ENCODE measurements at regions not wholly inside any gene's neighbourhood (a gene's known extent, or its start where the extent isn't known, plus 50 kb on each side); places are given as distances from the start of the nearest gene placed in this dataset.

DNA sequence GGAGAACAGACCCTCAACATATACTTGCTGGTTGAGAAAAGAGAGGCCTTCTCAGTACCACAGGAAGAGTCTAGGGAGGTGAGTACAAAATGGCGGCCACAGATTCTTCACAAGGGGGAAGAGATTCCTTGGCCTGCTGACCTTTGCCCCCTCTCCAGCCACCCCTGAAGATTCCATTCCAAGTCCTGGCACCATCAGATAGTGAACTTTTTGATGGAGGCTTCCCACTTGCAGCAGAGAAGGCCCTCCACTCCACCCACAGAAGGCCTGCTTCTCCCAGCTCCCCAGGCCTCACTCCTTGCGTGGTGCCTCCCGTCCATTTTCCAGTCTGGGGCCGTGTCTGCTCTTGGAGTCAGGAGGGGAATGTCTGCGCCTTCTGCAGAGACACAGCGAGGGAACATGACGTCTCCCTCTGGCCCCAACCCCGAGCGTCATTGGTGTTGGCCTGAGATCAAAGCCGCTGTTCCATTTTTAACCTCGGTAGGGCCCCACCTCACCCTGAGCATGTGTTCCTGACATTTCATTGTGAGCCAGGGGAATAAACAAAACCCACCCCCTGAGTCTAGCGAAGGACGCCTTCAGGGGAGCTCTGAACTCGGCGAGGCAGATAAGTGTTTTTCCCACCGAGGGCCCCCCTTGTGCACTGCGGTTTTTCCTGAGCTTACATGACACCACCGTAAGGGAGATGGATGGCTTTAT, 268.7 kb upstream of the TBX3 start:
- no peak for DNase-seq

DNA sequence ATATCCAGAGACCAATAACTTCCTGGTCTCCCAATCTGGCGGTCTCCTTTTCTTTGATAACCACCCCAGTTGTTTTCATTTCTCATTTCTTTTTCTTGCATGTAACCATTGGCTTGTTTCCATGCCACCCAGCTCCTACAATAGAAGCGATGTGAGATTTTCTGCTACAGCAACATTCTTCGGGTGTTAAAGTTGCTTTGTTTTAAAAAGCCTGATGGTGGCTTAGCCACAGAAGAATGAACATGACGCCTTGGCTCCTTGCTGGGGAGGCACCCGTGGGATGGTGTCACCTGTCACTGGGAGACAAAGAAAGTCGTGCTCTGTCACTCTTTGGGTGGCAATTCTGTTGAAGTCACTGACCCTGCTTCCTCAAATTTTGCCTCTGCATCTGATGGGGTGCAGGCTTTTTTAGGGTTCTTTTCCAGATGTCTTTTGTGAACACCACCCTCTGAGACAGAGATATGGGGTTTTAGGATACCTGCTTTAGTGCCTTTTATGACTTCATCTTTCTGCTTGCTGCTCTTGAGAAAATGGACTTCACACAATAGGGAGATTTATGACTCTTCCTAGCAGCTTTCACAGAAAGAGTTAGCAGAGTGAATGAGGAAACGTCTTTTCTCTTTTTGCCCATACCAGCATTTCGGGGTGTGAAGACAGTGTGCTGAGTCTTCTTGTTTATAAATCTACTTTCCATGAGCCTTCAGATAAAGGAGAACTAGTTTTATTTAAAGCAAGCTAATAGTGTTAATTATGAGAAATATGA, 265.3 kb upstream of the TBX3 start:
- DNase-seq = no peak

DNA sequence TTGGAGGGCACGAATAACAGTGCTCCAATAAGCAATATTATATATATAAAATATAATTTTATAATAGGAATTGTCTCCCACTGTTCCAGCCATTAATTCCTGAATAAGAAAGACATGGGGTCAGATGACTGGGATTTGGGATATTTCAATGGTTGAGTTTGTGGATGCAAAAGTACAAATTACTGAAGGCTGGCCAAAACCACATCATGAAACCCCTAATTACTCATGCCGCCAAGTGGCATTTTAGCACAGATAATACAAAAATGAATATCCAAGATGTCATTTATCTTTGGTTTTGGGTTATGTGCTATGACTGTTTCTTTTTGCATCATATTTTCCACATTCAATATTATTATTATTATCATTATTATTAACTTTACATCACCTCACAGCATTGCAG, 261.4 kb upstream of the TBX3 start:
- DNase-seq = no peak

GRCh38 chr12:114944736-114945135, 260.8 kb upstream of the TBX3 start:
- no peak for DNase-seq

GRCh38 chr12:114943601-114944000, 259.6 kb upstream of the TBX3 start:
- DNase-seq = no peak

- DNase-seq = no peak
These were observed 254.7 kb upstream of the TBX3 start for GRCh38 chr12:114938487-114939210.

DNA sequence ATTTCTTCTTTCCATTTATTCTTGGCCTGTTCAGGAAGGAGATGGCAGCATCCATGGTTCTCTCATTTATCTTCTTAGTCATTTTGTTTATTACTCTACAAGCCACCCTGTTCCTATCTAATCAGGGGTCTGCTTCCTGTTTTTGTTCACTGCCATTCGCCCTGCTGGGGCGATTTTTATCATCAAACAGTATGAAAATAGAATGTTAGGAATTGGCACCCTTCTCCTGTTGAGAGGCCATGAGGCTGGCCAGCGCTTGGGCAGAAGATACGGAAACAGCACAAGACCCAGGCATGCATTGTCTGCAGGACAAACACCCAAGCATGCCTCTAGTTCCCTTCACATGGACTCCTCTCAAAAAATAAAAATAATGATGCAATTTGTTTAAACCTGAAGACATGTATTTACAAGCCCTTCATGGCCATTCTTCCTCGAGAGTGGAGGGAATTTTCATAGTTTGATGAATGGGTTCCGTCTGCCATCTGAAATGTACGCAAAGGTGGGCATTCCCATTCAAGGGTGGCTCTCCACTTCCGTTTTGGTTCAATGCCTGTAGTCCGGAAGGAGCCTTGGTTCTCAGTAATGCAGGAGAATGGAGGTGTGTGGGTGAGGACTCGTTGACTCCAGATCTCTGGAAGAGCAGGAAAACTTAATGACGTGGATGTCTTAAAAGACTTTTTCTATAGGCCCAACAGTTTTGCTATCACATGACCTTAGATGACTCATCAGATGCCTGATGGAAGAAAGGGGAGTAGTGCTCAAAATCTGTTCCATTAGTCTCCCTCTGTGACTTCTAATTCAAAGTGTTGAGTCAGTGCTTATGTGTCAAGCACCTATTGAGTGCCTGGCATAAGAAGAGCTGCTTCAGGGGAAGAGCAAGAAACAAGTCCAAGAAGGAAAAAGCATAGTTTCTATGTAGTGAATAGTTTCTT, 252.4 kb upstream of the TBX3 start:
- DNase-seq = no peak

DNA sequence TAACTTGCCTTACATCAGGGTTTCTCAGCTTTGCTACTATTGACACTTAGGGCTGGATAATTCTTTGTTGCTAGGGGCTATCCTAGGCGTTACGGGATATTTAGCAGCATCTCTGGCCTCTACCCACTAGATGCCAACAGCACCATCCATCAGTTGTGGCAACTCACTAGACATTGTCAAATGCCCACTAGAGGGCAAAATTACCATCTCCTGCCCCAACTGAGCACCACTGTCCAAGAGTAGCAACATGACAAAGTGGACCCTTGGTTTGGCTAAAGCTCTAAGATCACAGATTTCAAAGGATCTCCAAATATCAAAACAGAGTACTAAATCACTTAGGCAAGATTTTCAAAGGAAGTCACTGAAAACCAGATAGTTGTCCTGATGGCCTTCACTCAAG, 251.7 kb upstream of the TBX3 start:
- no peak for DNase-seq

DNA sequence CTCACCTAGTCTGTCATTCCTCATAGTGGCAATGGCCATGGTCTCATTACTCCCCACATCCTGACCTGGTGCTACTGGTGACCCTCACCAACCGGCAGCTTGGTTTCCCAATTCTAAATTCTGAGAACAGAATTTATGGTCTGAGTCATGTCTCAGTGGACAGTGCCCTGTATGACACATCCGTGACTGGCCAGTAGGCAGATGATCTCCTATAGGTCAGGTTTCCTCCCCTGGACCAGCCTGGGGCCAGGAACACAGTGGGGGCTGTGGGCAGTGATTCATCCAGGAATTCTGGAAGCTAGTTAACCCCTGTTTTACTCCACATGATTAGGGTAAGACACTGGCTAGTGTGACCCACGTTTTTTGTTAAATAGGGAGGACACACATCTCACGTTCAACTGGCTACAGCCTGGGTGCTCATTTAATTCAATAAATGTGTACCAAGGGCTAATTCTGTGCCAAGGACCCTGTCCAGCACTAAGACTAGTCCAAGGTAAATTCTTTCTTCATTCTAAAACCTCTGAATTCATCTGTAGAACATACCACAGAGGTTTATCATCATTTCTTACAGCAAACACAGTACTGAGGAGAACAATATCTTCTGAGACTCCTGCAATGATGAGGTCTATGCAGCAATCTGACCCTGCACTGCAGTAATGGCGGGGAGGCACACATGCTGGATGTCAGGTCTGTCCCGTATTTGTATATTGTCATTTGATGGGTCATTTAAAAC, 249.6 kb upstream of the TBX3 start:
- DNase-seq = no peak

GRCh38 chr12:114932806-114933205, 248.8 kb upstream of the TBX3 start:
- DNase-seq = no peak

- DNase-seq = no peak
These were observed 247.1 kb upstream of the TBX3 start for GRCh38 chr12:114931025-114931424.

DNA sequence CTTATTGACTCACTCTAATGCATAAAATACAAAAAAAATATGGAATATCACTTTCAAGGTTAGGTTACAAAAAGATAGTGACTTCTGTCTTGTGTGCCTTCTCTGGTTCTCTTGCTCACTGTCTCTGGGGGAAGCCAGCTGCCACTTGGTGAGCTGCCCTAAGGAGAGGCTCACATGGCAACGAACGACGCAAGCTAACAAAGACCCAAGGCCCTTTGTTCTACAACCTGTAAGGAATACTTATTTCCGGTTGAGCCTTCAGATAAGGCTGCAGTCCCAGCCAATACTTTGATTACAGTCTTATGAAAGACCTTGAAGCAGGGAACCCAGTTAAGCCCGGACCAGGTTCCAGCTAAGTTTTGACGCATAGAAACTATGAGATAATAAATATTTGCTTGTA, 242.4 kb upstream of the TBX3 start:
- no peak for DNase-seq

DNA sequence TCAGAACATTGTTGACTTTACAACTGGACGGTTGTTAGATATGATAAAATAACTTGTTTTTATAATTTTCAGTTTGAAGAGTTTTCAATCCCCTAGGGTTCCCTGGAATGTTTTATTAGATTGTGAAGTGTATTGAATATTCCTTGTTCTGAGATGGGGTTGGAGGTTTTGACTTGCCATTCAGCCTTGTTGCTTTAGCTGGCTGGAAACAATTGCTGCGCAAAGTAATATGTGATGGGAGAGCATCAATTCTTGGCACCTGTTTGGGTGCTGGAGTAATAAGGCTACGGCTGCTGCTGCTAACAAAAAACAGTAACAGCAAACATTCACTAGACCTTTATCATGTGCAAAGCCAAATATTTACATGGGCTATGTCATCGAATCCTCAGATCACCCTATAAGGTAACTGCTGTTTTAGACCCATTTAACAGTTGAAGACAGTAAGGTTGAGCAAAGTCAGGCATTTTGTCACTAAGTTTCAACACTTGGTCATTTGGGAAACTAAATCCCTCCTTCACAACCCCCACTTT, 241.0 kb upstream of the TBX3 start:
- DNase-seq = no peak

GRCh38 chr12:114921781-114922180, 237.8 kb upstream of the TBX3 start:
- no peak for DNase-seq

- DNase-seq = no peak
These were observed 237.0 kb upstream of the TBX3 start for GRCh38 chr12:114920771-114921554.

- DNase-seq = no peak
These were observed 235.5 kb upstream of the TBX3 start for GRCh38 chr12:114919479-114919878.

GRCh38 chr12:114918535-114919233, 234.7 kb upstream of the TBX3 start:
- no peak for DNase-seq

GRCh38 chr12:114917953-114918352, 234.0 kb upstream of the TBX3 start:
- no peak for DNase-seq

GRCh38 chr12:114917307-114917706, 233.3 kb upstream of the TBX3 start:
- no peak for DNase-seq

DNA sequence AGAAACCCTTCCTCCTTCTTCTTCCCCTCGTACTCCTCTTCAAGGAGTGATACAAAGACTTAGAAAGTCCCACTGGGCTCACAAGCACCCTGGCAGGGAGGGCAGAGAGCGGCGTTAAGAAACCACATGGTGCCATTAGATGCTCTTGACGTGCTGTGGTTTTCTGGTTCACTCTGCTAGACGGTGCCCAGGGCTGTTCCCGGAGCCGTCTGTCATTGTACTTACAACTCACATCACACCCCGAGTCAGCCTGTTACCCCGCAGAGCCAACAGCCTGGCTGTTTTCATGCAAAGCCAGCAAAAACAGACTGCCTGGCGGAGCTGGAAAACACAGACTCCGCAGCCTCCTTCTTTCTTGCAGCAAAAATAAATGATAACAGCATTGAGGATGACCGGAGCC, 232.6 kb upstream of the TBX3 start:
- no peak for DNase-seq
